GM18909 (cell line): ENCODE measurements at regions not wholly inside any gene's neighbourhood (a gene's known extent, or its start where the extent isn't known, plus 50 kb on each side); places are given as distances from the start of the nearest gene placed in this dataset.
"Not testable (repeated sequence)": the region's sequence is repeated elsewhere in the genome, so short reads cannot be mapped to it uniquely, and the experiment has no call there.

Experiments used
- ATAC-seq: cut with Tn5 transposase; IDR thresholded peaks from one replicate; pipeline ENCODE4 v1.9.1; 2021; ENCODE audit warnings: mild to moderate bottlenecking; ENCODE audit not compliant: unreplicated experiment, poor library complexity

- ATAC-seq = no peak
These were observed 906.3 kb upstream of the ADGRL4 start for GRCh38 chr1:79912813-79913212.

GRCh38 chr1:79903321-79903720 lies 896.8 kb upstream of the ADGRL4 start:
- ATAC-seq = no peak

GRCh38 chr1:79902418-79902817 lies 895.9 kb upstream of the ADGRL4 start:
- no peak for ATAC-seq

- ATAC-seq = no peak
These were observed 893.4 kb upstream of the ADGRL4 start for GRCh38 chr1:79899914-79900313.

GRCh38 chr1:79896140-79896539 lies 889.6 kb upstream of the ADGRL4 start:
- no peak for ATAC-seq

- no peak for ATAC-seq
These were observed 889.0 kb upstream of the ADGRL4 start for GRCh38 chr1:79895573-79895972.

GRCh38 chr1:79894129-79894528 lies 887.6 kb upstream of the ADGRL4 start:
- ATAC-seq = not testable (repeated sequence)

GRCh38 chr1:79887059-79887458 lies 880.5 kb upstream of the ADGRL4 start:
- no peak for ATAC-seq

- no peak for ATAC-seq
These were observed 878.6 kb upstream of the ADGRL4 start for GRCh38 chr1:79885101-79885500.

GRCh38 chr1:79877086-79877485 lies 870.6 kb upstream of the ADGRL4 start:
- no peak for ATAC-seq

- no peak for ATAC-seq
These were observed 868.7 kb upstream of the ADGRL4 start for GRCh38 chr1:79875187-79875586.

- ATAC-seq = no peak
These were observed 867.8 kb upstream of the ADGRL4 start for GRCh38 chr1:79874289-79874688.

- ATAC-seq = no peak
These were observed 852.9 kb upstream of the ADGRL4 start for GRCh38 chr1:79859212-79859948.

GRCh38 chr1:79852004-79852403 lies 845.5 kb upstream of the ADGRL4 start:
- ATAC-seq = no peak

GRCh38 chr1:79849388-79849787 lies 842.9 kb upstream of the ADGRL4 start:
- ATAC-seq = no peak

- no peak for ATAC-seq
These were observed 841.8 kb upstream of the ADGRL4 start for GRCh38 chr1:79848316-79848715.

GRCh38 chr1:79847700-79848099 lies 841.2 kb upstream of the ADGRL4 start:
- ATAC-seq = no peak

GRCh38 chr1:79845936-79846335 lies 839.4 kb upstream of the ADGRL4 start:
- no peak for ATAC-seq

- ATAC-seq = no peak
These were observed 836.3 kb upstream of the ADGRL4 start for GRCh38 chr1:79842811-79843210.

- ATAC-seq = no peak
These were observed 833.4 kb upstream of the ADGRL4 start for GRCh38 chr1:79839882-79840281.

- ATAC-seq = no peak
These were observed 820.9 kb upstream of the ADGRL4 start for GRCh38 chr1:79827446-79827845.

- ATAC-seq = no peak
These were observed 819.0 kb upstream of the ADGRL4 start for GRCh38 chr1:79825551-79825950.

GRCh38 chr1:79822053-79822452 lies 815.5 kb upstream of the ADGRL4 start:
- ATAC-seq = no peak
